Caki2 (cell line): ENCODE measurements at regions not wholly inside any gene's neighbourhood (a gene's known extent, or its start where the extent isn't known, plus 50 kb on each side); places are given as distances from the start of the nearest gene placed in this dataset.

Source experiments
- DNase-seq: peaks from one replicate; pipeline ENCODE4 v3.0.0-alpha.2; 2015; ENCODE audit warnings: low read depth
- in situ Hi-C: cut with HindIII; loops from 2 replicates; pipeline ENCODE4 v1.10.0; 2016; ENCODE audit warnings: low sequenced_read_pairs, low pct_unique_long_range_greater_than_20kb, mixed read lengths

DNA sequence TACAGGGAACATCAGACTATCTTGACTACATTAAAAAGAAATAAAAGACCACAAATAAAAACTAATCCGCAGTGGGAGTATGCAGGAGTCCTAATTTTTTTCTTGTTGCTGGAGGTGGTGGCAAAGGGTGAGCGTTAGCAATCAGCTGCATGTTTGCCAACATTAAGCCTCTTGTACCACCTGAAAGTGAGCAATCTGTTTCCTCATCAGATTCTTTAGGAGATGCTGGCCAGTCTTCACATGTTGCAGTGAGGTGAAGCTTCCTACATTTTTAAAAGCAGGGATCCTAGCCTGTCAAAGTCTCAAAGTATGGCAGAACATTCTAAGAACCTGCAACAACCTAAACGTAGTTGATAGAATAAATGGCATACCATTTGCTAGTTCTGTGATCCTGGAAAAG is 162.2 kb upstream of the MEF2C start:
- no peak for DNase-seq
- in situ Hi-C loops: no loop called here

DNA sequence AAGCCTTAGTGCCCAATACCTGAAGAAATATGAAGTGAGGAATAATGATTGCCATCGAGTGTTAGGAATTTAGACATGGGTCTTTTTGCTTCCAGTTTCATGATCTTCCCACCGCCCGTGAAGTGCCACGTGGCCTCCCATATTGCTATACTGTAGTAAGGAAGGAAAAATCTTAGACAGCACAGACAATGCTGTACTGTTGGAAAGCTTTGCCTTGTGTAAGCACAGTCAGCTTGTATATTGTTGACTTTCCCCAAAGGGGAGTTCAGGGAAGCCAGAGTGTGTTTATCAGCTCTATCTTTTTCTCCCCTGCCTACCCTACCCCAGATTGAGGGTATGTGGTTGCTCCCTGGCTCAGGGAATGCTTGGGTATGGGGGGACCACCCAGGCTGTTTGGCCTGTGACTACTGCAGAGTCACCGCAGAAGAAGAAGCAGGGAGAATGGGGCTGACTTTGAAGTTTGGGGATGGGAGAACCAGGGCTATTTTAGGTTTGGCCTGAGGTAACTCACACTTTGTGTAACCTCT is 161.8 kb upstream of the MEF2C start:
- in situ Hi-C loops: no loop called here
- DNase-seq: no peak

DNA sequence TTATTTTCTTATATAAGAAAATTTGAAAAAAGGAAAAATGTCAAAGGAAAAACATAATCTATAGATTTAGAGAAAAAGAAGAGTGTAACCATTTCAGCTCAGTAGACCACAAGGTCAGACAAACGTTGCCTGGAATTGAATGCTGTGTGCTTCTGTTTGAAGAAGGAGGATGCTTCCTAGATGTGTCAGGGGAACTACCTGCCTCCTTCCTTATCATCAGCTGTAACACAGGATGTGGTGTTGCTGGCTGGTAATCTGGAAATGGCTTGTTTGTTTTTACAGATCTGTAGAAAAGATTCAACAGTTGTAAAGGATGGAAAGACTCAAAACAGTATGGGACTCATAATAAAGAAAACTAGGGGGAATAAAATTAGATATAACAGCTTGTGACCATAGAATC is 160.7 kb upstream of the MEF2C start:
- in situ Hi-C loops: no loop called here
- no peak for DNase-seq

DNA sequence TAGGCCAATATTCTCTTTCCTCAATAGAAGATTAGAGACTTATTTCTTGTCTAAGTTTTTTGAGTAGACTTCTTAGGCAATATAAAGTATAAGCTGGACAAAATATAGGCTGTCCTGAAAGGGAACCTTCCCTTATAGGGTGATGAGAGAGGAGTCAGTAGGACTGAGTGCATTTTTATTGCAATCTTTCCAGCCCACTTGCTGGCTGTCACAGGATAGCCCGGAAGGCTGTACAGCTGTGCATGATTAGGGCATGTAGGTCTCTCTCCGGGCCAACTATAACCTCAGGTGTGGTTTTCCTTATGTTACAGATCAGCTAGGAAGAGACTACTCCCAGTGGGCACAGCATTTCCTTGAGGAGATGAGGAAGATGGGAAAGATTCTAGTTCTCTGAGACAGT is 159.8 kb upstream of the MEF2C start:
- DNase-seq: no peak

DNA sequence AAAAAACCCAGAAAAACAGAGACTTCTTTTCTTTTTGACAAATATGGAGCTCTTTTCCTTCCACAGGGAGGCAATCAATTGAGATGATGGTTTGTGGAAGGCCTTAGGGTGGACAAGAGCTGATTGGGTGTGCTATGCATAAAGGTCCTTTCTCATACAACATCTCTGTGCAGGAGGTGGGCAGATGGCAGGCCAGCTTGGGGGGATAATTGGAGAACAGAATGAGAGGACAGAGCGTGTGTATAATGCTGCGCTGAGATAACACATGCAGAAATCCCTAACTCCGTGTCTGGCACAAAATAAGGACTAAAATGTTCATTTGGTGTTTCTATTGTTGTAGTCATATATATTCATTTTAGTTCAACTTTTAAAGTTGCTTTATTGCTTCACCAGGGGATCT is 159.0 kb upstream of the MEF2C start:
- no peak for DNase-seq
- in situ Hi-C loops: no loop called here

More for the DNA sequence above, 159.8 kb upstream of the MEF2C start:
- in situ Hi-C loops: no loop called here

DNA sequence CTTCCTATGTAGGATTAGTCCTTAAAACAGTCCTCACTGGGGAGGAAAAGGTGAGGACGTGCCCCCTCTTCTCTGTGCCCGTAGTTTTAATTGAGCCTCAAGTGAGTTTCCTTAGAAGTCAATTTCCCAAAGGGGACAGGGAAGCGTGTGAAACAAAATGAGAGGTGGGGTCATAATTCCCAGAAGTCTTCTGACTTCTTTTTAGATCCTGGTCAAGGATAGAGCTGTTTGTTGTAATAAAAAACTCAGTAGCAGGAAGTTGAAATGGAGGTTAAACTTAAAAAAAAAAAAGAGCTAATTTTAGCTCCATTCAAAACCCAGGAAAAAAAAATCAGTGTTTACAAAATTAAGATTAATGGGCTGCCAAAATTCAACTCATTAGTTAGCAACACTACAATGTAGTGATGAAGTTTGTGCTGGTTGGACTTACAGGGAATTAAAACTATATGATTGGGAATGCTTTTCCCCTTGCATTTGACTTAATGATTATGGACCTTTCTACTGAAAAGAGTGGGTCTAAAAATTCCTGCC is 158.3 kb upstream of the MEF2C start:
- in situ Hi-C loops: no loop called here
- no peak for DNase-seq

DNA sequence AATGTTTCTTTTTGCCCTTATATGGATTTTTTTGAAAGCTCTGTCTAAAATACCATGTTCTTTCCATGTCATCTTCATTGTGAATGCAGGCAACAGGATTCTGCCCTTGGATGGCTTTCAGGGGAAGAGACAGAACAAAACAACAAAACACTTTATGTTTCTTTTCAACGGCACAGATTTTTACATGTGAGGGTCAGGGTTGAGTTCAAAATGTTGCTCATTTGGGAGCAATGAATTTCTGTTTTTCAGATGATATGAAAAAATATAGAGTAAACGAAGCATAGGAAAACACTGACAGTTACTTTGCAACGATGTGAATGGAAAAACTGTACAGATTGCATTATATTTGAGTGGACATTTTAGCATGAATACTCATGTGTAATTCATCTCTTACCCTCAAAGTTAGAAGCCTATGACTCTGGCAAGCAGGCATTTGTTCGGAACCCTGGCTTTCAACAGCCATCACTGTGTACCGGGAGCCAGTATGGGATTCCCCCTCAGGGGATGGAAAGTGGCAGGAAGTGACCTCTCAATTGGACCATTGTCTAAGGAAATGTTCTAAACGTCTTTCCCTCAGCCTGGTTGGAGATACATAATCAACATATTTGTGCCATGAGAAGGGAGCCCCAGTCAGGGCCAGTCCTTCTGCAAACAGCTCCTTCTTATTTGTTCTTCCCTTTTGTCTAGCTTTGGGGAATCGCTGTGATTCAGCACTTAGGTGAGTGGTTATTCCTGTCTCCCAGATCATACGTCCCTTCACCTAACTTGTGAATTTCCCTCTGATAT is 153.9 kb upstream of the MEF2C start:
- in situ Hi-C loops: no loop called here
- DNase-seq: no peak

DNA sequence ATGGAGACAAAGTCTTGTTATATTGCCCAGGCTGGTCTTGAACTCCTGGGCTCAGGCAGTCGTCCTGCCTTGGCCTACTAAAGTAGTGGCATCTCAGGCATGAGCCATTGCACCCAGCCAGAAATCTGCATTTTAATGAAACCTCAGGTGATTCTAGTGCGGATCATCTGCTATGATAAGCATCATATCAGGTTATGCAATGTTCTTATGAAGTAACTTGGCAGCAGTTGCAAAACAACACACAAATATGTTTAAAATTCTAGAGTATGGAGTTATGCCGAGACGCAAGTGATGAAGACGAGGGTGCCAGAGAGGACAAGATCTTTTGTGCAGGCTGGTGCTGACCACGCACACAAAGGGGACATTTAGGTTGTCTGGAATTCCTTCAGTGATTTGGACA is 153.2 kb upstream of the MEF2C start:
- no peak for DNase-seq
- in situ Hi-C loops: no loop called here

DNA sequence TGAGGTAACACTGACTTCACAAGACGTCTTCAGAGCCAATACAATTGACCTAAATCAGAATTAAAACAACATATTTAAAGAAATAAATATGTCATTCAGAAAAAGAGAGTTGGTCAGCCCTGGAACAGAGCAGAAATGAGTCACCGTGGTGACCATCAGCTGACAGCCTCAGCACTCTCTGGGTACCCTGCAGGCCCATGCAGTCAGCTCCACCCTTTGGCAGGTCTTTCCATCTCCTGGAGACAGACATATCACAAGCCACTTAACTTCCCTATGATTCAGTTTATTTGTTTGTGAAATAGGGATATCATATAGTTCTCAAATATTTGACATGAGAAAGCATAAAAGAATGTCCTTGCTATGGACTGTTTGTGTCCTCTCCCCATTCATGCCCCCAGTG is 151.6 kb upstream of the MEF2C start:
- DNase-seq: no peak
- in situ Hi-C loops: no loop called here

DNA sequence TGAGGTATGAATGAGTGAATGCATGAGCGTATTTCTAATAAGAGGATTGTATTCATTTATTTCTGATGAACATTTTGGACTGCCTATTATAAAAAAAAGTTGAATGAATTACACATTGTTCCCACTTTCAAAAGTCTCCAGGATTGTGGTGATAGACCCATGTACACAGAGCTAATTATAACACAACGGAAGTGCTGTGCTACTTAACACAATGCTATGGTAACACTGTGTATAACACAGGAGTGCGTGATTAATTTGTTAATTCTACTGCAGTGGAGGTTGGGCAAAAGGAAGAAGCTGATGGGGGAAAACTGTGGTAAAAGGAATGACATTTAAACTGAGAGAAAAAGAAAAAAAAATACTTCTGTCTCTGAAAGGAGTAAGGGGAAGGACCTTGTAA is 147.8 kb upstream of the MEF2C start:
- DNase-seq: no peak
- in situ Hi-C loops: no loop called here

DNA sequence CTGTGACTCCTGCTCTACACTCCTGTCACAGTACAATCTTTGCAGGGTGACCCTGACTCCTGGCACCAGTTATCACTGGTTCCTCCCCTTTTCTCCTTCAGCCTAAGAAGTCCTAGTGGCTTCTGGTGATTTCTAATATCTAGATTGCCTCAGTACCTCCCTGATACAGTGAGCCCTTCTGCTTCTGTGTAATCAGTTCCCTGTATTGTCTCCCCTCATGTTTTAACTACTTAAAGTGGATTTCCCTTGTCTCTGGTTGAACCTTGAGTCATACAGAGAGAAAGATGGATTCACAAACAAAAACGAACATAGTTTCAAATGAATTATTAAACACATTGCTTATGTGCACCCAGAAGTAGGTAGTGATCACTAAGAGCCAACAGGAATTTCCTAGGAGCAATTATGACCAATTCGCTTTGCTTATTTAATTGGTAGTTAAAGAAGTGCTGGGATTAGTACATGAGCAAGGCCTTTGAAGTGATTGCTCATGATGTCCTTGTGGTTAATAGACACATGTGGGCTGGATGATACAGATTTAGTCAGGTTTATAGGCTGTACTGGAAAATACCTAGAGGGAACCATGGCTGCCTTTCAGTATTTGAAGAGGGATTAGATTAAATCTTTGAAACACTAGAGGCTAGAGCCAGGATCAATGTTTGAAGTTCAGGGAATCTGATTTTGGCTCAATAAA is 145.8 kb upstream of the MEF2C start:
- in situ Hi-C loops: no loop called here
- no peak for DNase-seq

DNA sequence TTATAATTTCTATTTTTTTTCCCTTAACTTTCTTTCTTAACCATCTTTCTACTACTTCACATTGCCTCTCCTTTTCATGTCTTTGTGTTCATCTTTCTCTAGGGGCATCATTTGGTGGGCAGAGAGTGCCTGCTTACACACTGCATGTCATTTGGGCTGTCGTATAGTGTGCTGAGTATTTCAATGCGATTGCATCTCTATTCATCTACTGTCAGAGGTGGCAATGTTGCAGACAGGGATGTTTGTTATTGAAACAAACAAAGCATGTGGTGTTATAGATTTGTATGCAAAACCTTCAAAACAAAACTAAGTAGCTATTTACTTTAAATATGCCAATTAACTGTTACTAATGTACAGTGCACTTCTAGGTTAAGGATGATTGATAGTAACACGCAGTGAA is 141.1 kb upstream of the MEF2C start:
- in situ Hi-C loops: no loop called here

DNA sequence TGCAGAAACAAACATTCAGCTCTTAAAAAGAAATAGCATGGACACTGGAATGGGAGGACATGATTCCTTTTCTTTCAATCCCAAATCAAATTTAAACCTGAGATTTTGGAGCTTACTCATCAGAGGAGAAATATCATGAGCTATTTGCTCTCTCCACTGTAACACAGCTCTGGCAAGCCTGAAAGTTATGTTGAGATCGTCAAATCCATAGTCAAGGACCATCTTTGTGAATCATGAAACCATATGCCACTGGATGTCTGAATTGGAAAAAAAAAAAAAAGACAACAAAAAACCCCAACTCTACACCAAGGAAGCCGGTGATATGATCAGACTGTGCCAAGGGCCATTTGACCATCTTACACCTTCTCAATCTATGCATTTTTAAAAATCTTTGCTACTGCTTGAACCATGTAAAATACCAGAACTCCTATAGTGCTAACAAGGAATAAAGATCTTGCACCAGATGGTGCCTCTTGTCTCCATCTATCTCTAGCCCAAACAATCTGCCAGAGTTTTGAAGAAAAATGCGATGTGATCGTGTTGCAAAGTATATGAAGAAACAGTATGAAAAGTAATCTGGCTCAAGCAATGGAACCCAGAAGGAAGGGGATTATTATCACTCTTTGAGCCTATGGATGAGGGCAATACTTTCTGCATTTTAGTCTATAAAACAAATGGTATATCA is 138.1 kb upstream of the MEF2C start:
- DNase-seq: no peak
- in situ Hi-C loops: no loop called here

More for the DNA sequence above, 141.1 kb upstream of the MEF2C start:
- no peak for DNase-seq

DNA sequence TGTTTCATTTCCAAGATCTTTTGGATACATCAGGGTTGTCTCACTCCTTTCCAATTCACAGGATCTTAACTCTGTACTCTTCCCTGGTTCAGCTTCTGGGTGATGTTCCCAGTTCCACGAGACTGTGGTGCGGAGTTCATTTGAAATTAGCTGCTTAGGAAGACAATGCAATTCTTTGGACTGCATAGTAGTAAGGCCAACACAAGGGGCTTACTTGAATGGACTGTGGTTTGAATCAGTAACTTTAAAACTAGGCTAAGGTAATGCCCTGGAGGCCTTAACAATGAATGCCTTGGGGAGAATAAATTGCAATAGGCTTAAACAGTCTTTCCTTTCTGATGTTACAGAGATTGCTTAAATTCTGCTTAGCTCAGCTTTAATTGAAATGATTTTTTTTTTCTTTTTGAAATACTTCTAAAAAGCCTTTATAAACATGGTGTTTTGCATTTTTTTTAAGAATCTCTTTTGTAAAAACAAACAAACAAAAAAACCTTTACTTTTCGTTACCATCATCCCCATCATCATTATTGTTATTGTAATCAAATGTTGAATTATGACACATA is 133.8 kb upstream of the MEF2C start:
- no peak for DNase-seq
- in situ Hi-C loops: no loop called here

DNA sequence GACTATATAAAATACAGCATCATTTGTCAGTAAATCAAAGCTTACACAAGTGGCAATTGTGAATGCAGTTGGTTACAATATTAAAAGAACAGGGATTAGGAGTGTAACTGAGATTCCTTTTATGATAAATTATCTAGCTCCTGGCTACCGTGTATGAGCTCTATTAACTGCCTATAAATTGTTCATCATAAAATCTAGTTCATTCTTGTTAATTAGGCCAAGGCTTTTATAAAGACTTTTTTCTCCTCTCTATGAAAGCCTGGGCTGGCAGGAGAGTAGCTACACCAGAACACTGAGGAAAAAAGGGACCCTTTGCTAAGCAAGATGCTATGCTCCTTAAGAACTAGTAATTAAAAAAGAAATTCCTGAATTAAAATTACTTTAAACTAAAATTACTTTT is 132.4 kb upstream of the MEF2C start:
- in situ Hi-C loops: no loop called here
- DNase-seq: no peak

DNA sequence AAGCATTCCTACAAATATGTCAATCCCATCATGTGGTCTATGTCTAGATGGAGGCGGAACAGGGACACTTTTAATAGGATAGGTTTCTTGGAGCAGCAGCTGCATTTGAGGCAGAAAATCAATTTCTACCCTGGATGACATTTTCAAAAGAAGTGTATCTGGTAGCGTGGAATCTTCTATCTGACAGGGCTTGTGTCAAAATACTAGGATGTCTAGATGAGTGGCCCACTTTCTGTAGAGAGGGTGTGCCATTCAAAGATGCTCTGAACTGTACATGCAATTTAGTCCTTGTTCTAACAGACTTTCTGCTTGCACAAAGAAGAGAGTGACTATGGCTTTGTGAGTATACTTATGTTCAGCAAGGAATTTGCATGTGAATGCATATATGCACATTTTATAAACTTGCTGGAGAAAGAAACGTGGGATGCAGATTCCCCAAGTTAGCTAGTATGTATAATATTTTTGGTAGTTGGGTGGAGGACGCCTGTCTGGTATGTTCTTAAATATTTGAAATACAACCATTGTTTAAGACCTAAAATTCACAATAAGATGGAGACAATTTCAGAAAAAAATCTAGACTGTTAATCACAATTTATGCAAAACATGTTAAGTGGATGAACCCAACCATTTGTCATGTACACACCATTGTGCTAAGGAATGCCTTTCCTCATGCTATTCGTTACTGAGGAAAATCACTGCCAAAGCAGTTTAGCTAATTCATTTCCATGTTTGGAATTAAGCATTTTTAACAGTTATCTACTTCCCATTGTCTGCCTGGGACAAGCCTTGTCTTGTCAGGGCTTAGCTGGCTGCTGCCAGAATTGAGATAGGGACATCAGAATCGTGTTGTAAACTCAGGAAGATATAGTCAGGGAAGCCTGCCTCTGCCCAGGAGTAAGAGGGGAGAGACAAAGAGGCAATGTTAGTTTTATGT is 129.1 kb upstream of the MEF2C start:
- in situ Hi-C loops: no loop called here
- no peak for DNase-seq

DNA sequence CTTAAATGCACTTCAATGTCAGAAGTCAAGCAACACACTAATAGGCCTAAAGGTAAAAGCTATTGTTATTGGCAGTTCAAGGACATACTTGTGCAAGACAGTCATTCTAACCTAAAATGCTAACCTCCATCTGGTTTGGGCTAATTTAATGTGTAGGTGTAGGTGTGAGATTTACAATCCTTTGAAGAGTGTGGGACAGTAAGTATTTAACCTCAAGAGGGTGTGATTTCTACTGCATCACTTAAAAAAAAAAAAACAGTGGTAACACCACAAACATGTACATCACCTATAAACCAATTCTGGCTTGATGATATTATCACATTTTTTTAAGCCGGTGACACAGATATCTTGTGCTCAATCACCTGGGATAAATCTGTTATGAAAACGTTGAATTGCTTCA is 127.5 kb upstream of the MEF2C start:
- DNase-seq: no peak
- in situ Hi-C loops: no loop called here

DNA sequence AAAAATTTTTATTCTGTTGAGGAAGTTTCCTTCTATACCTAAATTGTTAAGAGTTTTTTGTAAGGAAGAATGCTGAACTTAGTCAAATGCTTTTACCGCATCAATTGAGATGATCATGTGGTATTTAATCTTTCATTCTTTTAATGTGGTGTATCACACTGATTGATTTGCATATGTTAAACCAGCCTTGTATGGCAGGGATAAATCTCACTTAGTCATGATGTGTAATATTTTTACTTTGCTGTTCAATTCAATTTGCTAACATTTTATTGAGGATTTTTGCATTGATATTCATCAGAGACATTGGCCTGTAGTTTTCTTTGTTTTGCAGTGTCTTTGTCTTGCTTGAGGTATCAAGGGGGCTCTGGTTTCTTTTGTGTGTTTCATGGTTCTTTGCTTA is 125.3 kb upstream of the MEF2C start:
- DNase-seq: no peak

More for the DNA sequence above, 125.3 kb upstream of the MEF2C start:
- in situ Hi-C loops: no loop called here
